ENCODE measurements at regions not wholly inside any gene's neighbourhood (a gene's known extent, or its start where the extent isn't known, plus 50 kb on each side); places are given as distances from the start of the nearest gene placed in this dataset.

DNA sequence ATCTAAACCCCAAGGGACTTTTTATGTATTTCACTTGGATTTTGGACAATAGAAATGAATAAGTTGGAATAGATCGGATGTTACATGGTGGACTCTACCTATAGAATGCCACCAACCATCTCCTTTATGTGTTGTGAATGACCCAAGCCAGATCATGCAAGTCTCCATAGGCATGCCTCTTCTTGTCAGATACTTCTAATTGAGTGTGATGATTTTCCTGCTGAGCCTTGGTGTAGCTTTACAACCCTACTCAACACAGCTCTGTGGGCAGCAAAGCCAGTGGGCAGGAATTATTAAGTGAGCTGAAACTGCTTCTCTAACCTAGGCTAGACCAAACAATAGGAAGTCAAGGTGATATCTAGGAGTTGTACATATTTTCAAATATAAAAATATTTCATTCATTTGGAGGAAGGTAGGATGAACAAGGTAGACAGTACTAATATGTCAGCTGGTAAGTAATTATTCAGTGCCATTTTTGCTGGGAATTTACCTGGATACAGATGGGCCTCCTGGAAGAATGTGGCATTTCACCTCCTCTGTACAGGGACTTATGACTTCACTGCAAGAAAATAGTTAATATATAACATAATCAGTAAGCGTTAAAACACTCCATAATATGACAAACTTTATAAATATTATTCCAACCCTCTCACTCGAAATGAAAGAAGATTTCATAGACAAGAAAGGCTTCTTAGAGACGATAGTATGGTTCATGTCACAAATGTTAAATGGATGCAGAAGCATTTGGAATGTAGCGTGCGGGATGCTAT lies 298.0 kb upstream of the FAT1 start:
- no peak overlapping the region for H3K4ac ChIP-seq (ENCODE audit: low read depth, low read length)

More for the DNA sequence above, 298.0 kb upstream of the FAT1 start:
- TF ChIP-seq MXI1 (IDR thresholded peaks at IDR 0.05; ENCODE audit: borderline replicate concordance, low read depth, low read length) (no peak), MAFK (IDR thresholded peaks at IDR 0.05; ENCODE audit: low read depth, low read length) (no peak)
- Histone ChIP-seq H3K9ac (ENCODE audit: low read depth, low read length) (no peak overlapping the region), H3K9me3 (ENCODE audit: control insufficient read depth, insufficient read depth, low read length) (peaks cover 3% of the 10 kb centered on the region), H2BK120ac (ENCODE audit: low read depth, low read length) (no peak overlapping the region), H3K4me1 (ENCODE audit: control insufficient read depth, insufficient read depth, low read length) (peaks cover 2% of the 10 kb centered on the region; the same call in 1 of the 2 replicates), H2BK15ac (ENCODE audit: low read depth, low read length) (no peak overlapping the region), H2AK5ac (ENCODE audit: low read depth, low read length) (no peak overlapping the region), H3K9me1 (ENCODE audit: insufficient read depth, low read length) (no peaks in the 10 kb centered on the region), H3K4me3 (ENCODE audit: insufficient read depth, low read depth, low read length) (no peak overlapping the region), H3K27me3 (ENCODE audit: control insufficient read depth, insufficient read depth, low read length) (no peaks in the 10 kb centered on the region), H3K18ac (ENCODE audit: low read depth, low read length) (no peak overlapping the region), H4K5ac (ENCODE audit: low read depth, low read length) (no peak overlapping the region), H3K27ac (ENCODE audit: insufficient read depth, low read length) (no peak overlapping the region), H2AK9ac (replicated peaks; ENCODE audit: low read depth, low read length, poor library complexity) (no peak overlapping the region), H4K8ac (ENCODE audit: low read depth in 2 of 2, low read length in 2 of 2) (no peak overlapping the region), H3K14ac (replicated peaks; ENCODE audit: low read depth, low read length) (no peak overlapping the region), H3K4me2 (ENCODE audit: low read depth, low read length) (no peak overlapping the region), H4K20me1 (ENCODE audit: insufficient read depth, low read length) (no peaks in the 10 kb centered on the region), H3K23ac (ENCODE audit: low read depth, low read length) (no peak overlapping the region), H3K79me1 (ENCODE audit: low read depth in 1 of 2, low read length in 2 of 2) (no peaks in the 10 kb centered on the region), H2BK20ac (ENCODE audit: low read depth, low read length) (no peak overlapping the region), H4K91ac (ENCODE audit: insufficient read depth, low read depth, low read length) (no peak overlapping the region), H2AFZ (replicated peaks; ENCODE audit: low read length, poor library complexity) (no peak overlapping the region), H2BK5ac (ENCODE audit: low read depth, low read length, poor library complexity, severe bottlenecking) (no peak overlapping the region), H3K36me3 (ENCODE audit: control insufficient read depth, insufficient read depth, low read length) (no peaks in the 10 kb centered on the region), H3K56ac (ENCODE audit: extremely low read depth, insufficient read depth, low read length) (no peak overlapping the region)
- in situ Hi-C loops (cut with MboI; ENCODE audit: low sequenced_read_pairs) (no loop called here), intact Hi-C loops (cut with micrococcal nuclease) (no loop called here), dilution Hi-C loops (cut with HindIII; ENCODE audit: low sequenced_read_pairs, unreplicated experiment) (no loop called here)
- no peak for DNase-seq
- WGBS, 2 experiments (ENCODE audit: extremely low coverage in 2 of 2, insufficient read length in 1 of 2), result no CpG with 5 or more reads among the region's 6 CpGs
- POLR2A ChIA-PET (ENCODE audit: unreplicated experiment), result no interaction called here
- ATAC-seq (ENCODE audit: low read depth), result no peak
- CTCF ChIA-PET, result no interaction called here
- no TSS peak for BruUV-seq (replicated peaks)
